GM12878 (cell line): ENCODE measurements at regions not wholly inside any gene's neighbourhood (a gene's known extent, or its start where the extent isn't known, plus 50 kb on each side); places are given as distances from the start of the nearest gene placed in this dataset.

Experiments used
- ATAC-seq: fragments of 200-7000 bp; cut with Tn5 transposase; 3 replicates; pipeline ENCODE4 v1.9.1; 2020; ENCODE audit warnings: mild to moderate bottlenecking, moderate library complexity
- BruUV-seq: library from RNA; stranded (reverse); fragments of 400-500 nt; replicated peaks from 2 replicates; lab custom pipeline; 2021; lab: Mats Ljungman, UMichigan
- CTCF ChIA-PET: fragments of 300-600 bp; sonication (Branson Sonifier 250); formaldehyde crosslinking; extraction: SDS; loops from one replicate; lab custom pipeline; 2021; ENCODE audit warnings: inconsistent platforms; lab: Yijun Ruan, JAX
- POLR2A ChIA-PET: fragments of 350-600 bp; formaldehyde crosslinking; extraction: SDS; loops from one replicate; lab custom pipeline; 2021; ENCODE audit warnings: inconsistent platforms; lab: Charles Lee
- RAD21 ChIA-PET: fragments of 300-600 bp; sonication (Branson Sonifier 250); formaldehyde crosslinking; loops from one replicate; lab custom pipeline; 2023; ENCODE audit warnings: antibody characterized with exemption; ENCODE audit not compliant: unreplicated experiment; lab: Charles Lee
- SMC1A ChIA-PET: fragments of 300-600 bp; sonication (Branson Sonifier 250); formaldehyde crosslinking; loops from one replicate; lab custom pipeline; 2023; ENCODE audit not compliant: unreplicated experiment, uncharacterized antibody; lab: Charles Lee
- DNase-seq: peaks from one replicate; pipeline ENCODE4 v3.0.0-alpha.2; 2011; ENCODE audit warnings: low read depth, low spot score
- FAIRE-seq: peaks from 3 replicates; lab custom pipeline; 2011; peaks lifted over from hg19 to GRCh38; lab: Jason Lieb, UNC
- H2AFZ ChIP-seq: 2 replicates; pipeline ENCODE4 v1.6.0; 2011; ENCODE audit warnings: low read depth, low read length, control low read depth; ENCODE audit not compliant: control insufficient read depth
- H3K27ac ChIP-seq: 2 replicates; pipeline ENCODE4 v1.5.1; 2011; ENCODE audit warnings: control low read depth; ENCODE audit not compliant: control insufficient read depth, insufficient read depth
- H3K27me3 ChIP-seq, 2 experiments: replicated peaks in 1 of 2; 2 replicates each; pipeline versions ENCODE4 v1.6.0 to v1.6.1; 2011; ENCODE audit warnings: low read length in 1 of 2; ENCODE audit not compliant: control insufficient read depth in 2 of 2, insufficient read depth in 2 of 2
- H3K36me3 ChIP-seq, 2 experiments: 2 replicates each; pipeline ENCODE4 v1.5.1; 2011; ENCODE audit warnings: low read length in 1 of 2; ENCODE audit not compliant: control insufficient read depth in 2 of 2, insufficient read depth in 2 of 2
- H3K4me1 ChIP-seq: 2 replicates; pipeline ENCODE4 v1.6.1; 2011; ENCODE audit warnings: mild to moderate bottlenecking, low read length, moderate library complexity, mixed read lengths; ENCODE audit not compliant: control insufficient read depth, insufficient read depth
- H3K4me2 ChIP-seq: 2 replicates; pipeline ENCODE4 v1.6.0; 2011; ENCODE audit warnings: control low read depth; ENCODE audit not compliant: control insufficient read depth, insufficient read depth
- H3K4me3 ChIP-seq: fragments of 200-600 bp; sonication (generic); 2 replicates; pipeline ENCODE4 v1.5.1; 2016
- H3K79me2 ChIP-seq: 2 replicates; pipeline ENCODE4 v1.6.0; 2011; ENCODE audit warnings: low read length; ENCODE audit not compliant: control insufficient read depth, insufficient read depth
- H3K9ac ChIP-seq: 2 replicates; pipeline ENCODE4 v1.8.0; 2011; ENCODE audit warnings: low read length, control low read depth, mixed read lengths; ENCODE audit not compliant: control insufficient read depth, insufficient read depth
- H3K9me3 ChIP-seq: replicated peaks from 3 replicates; pipeline ENCODE4 v1.5.1; 2011; ENCODE audit warnings: mild to moderate bottlenecking, low read length; ENCODE audit not compliant: control insufficient read depth, insufficient read depth
- H4K20me1 ChIP-seq: 2 replicates; pipeline ENCODE4 v1.6.0; 2011; ENCODE audit not compliant: control insufficient read depth, insufficient read depth
- BACH1 ChIP-seq: fragments of 450-650 bp; IDR thresholded peaks from 2 replicates; pipeline ENCODE4 v1.6.1; 2017; ENCODE audit warnings: mild to moderate bottlenecking, borderline replicate concordance
- NR2F1 ChIP-seq: fragments of 450-650 bp; conservative IDR thresholded peaks from 2 replicates; pipeline ENCODE4 v1.6.1; 2017; ENCODE audit warnings: mild to moderate bottlenecking
- POLR2A ChIP-seq: IDR thresholded peaks from 2 replicates; pipeline ENCODE4 v1.6.1; 2011; ENCODE audit warnings: low read depth, mild to moderate bottlenecking, low read length
- POU2F2 ChIP-seq: IDR thresholded peaks from 3 replicates; pipeline ENCODE4 v1.6.1; 2011; ENCODE audit warnings: low read depth, mild to moderate bottlenecking, low read length, borderline replicate concordance
- RAD51 ChIP-seq: fragments of 450-650 bp; IDR thresholded peaks from 2 replicates; pipeline ENCODE4 v1.6.1; 2016; ENCODE audit warnings: moderate library complexity, mild to moderate bottlenecking, inconsistent platforms
- RFX5 ChIP-seq: IDR thresholded peaks from 2 replicates; pipeline ENCODE4 v1.6.1; 2011; ENCODE audit warnings: low read depth, low read length, improper control_type of control experiment
- SMC3 ChIP-seq: IDR thresholded peaks from 2 replicates; pipeline ENCODE4 v1.6.1; 2011; ENCODE audit warnings: low read length, improper control_type of control experiment, borderline replicate concordance
- TCF12 ChIP-seq: IDR thresholded peaks from 2 replicates; pipeline ENCODE4 v1.6.1; 2011; ENCODE audit warnings: low read depth, mild to moderate bottlenecking, low read length
- ZNF274 ChIP-seq: IDR thresholded peaks from one replicate; pipeline ENCODE4 v1.8.0; 2011; ENCODE audit not compliant: insufficient read length, insufficient read depth
- WGBS: methylation state at CpG from one replicate; pipeline ENCODE4 v1.1.6; 2016; ENCODE audit warnings: low lambda C conversion rate; ENCODE audit not compliant: insufficient replicate concordance, insufficient coverage; ENCODE audit errors: missing lambda C conversion rate; 5-methylcytosine and 5-hydroxymethylcytosine counted together
- in situ Hi-C: fragments of 300-500 bp; cut with MboI; formaldehyde crosslinking; loops from 9 replicates; pipeline ENCODE4 v1.14.3; 2018; ENCODE audit warnings: mixed read lengths
- intact Hi-C: fragments of 100-400 bp; cut with micrococcal nuclease; formaldehyde crosslinking; loops from one replicate; pipeline ENCODE4 v1.14.2; 2022; ENCODE audit not compliant: unreplicated experiment
- TF ChIP-seq, protein P1 (sequence below): IDR thresholded peaks from 2 replicates; pipeline ENCODE4 v1.6.1; 2012; ENCODE audit warnings: low read depth, low read length, improper control_type of control experiment
- TF ChIP-seq, protein P2 (sequence below), 3 experiments: IDR thresholded peaks in 2 of 3; conservative IDR thresholded peaks in 1 of 3; 2 replicates each; pipeline ENCODE4 v1.5.1; 2011; ENCODE audit warnings: low read depth in 3 of 3, low read length in 3 of 3, mild to moderate bottlenecking in 3 of 3, control low read depth in 2 of 3, moderate library complexity in 2 of 3, inconsistent platforms in 1 of 3, mixed read lengths in 1 of 3; ENCODE audit not compliant: control insufficient read depth in 2 of 3, insufficient read depth in 1 of 3; ENCODE audit errors: extremely low read depth in 1 of 3
- TF ChIP-seq, protein P3 (sequence below): IDR thresholded peaks from 2 replicates; pipeline ENCODE4 v1.6.1; 2012; ENCODE audit warnings: improper control_type of control experiment, low read depth, low read length; ENCODE audit not compliant: insufficient replicate concordance
- TF ChIP-seq, protein P4 (sequence below): IDR thresholded peaks from 2 replicates; pipeline ENCODE4 v1.6.1; 2011; ENCODE audit warnings: mild to moderate bottlenecking, low read depth, low read length, moderate library complexity; ENCODE audit not compliant: insufficient replicate concordance

DNA sequence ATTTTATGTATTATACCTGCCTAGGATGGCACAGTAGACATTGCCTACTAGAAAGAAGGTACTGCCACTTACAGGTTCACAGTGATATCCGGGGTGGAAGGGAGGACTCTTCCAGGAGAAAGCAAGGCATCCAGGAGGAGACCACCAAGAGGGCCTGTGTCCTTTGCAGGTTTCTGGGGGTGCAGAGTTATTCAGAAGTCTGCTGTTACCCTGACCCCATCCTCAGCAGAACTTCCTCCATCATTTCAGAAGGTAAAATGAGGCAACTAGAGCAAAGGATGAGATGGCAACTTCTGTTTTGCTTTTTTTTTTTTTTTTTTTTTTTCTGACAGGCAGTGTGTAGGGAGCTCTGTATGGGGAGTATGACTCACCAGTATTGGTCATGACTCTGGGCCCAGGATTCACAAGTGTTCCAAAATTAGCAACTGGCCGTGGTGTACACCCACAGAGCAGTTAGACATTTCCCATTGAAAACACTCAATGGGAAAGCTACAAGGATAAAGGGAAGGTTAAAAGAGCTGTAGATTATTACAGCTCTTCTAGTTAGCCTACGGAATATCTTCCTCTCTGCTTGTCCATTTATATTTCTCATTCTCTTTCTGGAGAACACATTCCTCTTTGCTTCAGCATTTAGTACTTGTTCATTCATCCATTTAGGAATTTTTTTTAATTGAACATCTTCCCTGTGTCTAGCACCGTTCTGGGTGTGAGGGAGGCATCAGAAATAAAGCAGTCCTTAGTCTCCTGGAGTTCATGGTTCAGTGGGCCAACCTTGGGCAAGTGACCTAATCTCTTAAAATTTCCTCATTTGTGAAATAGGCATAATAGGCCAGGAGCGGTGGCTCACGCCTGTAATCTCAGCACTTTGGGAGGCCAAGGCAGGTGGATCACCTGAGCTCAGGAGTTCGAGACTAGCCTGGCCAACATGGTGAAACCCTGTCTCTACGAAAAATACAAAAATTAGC is 50.5 kb upstream of the PPP2R5A start:
- intact Hi-C loops (no loop called here), in situ Hi-C loops (no loop called here)
- no peak overlapping the region for H2AFZ ChIP-seq
- no peak overlapping the region for H3K9ac ChIP-seq
- no peaks in the 10 kb centered on the region for H3K36me3 ChIP-seq
- H3K79me2 ChIP-seq = no peaks in the 10 kb centered on the region
- DNase-seq (no peak), FAIRE-seq (peak; percentile 13), ATAC-seq (peak; percentile 77)
- ChIA-PET POLR2A (interaction anchor here (0.6 to 1.0 kb wide), 6 partner anchors 13 to 661 kb away, joined by 3 to 6 read pairs (median 4); no protein-coding TSS in a partner anchor), RAD21 (interaction anchor here (0.6 to 2.2 kb wide), 8 partner anchors 9 to 496 kb away, joined by 3 to 7 read pairs (median 4); partner anchors contain the start of gene PPP2R5A), SMC1A (interaction anchor here (0.6 to 2.3 kb wide), 9 partner anchors 8 to 173 kb away, joined by 3 to 13 read pairs (median 3); no protein-coding TSS in a partner anchor), CTCF (interaction anchor here (1.2 to 2.3 kb wide), 4 partner anchors 9 to 222 kb away, joined by 4 to 9 read pairs (median 6); no protein-coding TSS in a partner anchor)
- no TSS peak for BruUV-seq
- H3K9me3 ChIP-seq = no peaks in the 10 kb centered on the region
- 79% methylated on average over 8 of the region's 8 CpGs for WGBS
- no peak overlapping the region for H3K4me3 ChIP-seq
- H3K27me3 ChIP-seq = no peaks in the 10 kb centered on the region
- H3K27ac ChIP-seq = no peak overlapping the region
- no peaks in the 10 kb centered on the region for H4K20me1 ChIP-seq
- peaks cover 12% of the 10 kb centered on the region for H3K4me1 ChIP-seq
- H3K4me2 ChIP-seq = no peak overlapping the region
- TF ChIP-seq POLR2A (no peak), SMC3 (no peak), TCF12 (no peak), ZNF274 (no peak), BACH1 (peak; percentile 78; the same call in 1 of the 2 replicates), NR2F1 (no peak), POU2F2 (no peak), RAD51 (no peak), RFX5 (no peak)
- TF ChIP-seq, protein P1, sequence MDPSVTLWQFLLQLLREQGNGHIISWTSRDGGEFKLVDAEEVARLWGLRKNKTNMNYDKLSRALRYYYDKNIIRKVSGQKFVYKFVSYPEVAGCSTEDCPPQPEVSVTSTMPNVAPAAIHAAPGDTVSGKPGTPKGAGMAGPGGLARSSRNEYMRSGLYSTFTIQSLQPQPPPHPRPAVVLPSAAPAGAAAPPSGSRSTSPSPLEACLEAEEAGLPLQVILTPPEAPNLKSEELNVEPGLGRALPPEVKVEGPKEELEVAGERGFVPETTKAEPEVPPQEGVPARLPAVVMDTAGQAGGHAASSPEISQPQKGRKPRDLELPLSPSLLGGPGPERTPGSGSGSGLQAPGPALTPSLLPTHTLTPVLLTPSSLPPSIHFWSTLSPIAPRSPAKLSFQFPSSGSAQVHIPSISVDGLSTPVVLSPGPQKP = no peak
- TF ChIP-seq, protein P2, sequence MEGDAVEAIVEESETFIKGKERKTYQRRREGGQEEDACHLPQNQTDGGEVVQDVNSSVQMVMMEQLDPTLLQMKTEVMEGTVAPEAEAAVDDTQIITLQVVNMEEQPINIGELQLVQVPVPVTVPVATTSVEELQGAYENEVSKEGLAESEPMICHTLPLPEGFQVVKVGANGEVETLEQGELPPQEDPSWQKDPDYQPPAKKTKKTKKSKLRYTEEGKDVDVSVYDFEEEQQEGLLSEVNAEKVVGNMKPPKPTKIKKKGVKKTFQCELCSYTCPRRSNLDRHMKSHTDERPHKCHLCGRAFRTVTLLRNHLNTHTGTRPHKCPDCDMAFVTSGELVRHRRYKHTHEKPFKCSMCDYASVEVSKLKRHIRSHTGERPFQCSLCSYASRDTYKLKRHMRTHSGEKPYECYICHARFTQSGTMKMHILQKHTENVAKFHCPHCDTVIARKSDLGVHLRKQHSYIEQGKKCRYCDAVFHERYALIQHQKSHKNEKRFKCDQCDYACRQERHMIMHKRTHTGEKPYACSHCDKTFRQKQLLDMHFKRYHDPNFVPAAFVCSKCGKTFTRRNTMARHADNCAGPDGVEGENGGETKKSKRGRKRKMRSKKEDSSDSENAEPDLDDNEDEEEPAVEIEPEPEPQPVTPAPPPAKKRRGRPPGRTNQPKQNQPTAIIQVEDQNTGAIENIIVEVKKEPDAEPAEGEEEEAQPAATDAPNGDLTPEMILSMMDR (IDR thresholded peaks at IDR 0.05 in 2 of 3, conservative IDR thresholded peaks at IDR 0.05 in 1 of 3; ENCODE audit: control insufficient read depth in 2 of 3, extremely low read depth in 1 of 3, insufficient read depth in 1 of 3, low read depth in 3 of 3, low read length in 3 of 3) = no peak
- TF ChIP-seq, protein P3, sequence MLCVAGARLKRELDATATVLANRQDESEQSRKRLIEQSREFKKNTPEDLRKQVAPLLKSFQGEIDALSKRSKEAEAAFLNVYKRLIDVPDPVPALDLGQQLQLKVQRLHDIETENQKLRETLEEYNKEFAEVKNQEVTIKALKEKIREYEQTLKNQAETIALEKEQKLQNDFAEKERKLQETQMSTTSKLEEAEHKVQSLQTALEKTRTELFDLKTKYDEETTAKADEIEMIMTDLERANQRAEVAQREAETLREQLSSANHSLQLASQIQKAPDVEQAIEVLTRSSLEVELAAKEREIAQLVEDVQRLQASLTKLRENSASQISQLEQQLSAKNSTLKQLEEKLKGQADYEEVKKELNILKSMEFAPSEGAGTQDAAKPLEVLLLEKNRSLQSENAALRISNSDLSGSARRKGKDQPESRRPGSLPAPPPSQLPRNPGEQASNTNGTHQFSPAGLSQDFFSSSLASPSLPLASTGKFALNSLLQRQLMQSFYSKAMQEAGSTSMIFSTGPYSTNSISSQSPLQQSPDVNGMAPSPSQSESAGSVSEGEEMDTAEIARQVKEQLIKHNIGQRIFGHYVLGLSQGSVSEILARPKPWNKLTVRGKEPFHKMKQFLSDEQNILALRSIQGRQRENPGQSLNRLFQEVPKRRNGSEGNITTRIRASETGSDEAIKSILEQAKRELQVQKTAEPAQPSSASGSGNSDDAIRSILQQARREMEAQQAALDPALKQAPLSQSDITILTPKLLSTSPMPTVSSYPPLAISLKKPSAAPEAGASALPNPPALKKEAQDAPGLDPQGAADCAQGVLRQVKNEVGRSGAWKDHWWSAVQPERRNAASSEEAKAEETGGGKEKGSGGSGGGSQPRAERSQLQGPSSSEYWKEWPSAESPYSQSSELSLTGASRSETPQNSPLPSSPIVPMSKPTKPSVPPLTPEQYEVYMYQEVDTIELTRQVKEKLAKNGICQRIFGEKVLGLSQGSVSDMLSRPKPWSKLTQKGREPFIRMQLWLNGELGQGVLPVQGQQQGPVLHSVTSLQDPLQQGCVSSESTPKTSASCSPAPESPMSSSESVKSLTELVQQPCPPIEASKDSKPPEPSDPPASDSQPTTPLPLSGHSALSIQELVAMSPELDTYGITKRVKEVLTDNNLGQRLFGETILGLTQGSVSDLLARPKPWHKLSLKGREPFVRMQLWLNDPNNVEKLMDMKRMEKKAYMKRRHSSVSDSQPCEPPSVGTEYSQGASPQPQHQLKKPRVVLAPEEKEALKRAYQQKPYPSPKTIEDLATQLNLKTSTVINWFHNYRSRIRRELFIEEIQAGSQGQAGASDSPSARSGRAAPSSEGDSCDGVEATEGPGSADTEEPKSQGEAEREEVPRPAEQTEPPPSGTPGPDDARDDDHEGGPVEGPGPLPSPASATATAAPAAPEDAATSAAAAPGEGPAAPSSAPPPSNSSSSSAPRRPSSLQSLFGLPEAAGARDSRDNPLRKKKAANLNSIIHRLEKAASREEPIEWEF = no peak
- TF ChIP-seq, protein P4, sequence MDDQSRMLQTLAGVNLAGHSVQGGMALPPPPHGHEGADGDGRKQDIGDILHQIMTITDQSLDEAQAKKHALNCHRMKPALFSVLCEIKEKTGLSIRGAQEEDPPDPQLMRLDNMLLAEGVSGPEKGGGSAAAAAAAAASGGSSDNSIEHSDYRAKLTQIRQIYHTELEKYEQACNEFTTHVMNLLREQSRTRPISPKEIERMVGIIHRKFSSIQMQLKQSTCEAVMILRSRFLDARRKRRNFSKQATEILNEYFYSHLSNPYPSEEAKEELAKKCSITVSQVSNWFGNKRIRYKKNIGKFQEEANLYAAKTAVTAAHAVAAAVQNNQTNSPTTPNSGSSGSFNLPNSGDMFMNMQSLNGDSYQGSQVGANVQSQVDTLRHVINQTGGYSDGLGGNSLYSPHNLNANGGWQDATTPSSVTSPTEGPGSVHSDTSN = no peak
